Neuron (in vitro differentiated cells): ENCODE measurements at regions not wholly inside any gene's neighbourhood (a gene's known extent, or its start where the extent isn't known, plus 50 kb on each side); places are given as distances from the start of the nearest gene placed in this dataset.
"Not testable (repeated sequence)": the region's sequence is repeated elsewhere in the genome, so short reads cannot be mapped to it uniquely, and the experiment has no call there.

Experiments used
- H2AFZ ChIP-seq: one replicate; pipeline ENCODE4 v1.6.1; 2013; ENCODE audit warnings: low read depth, mild to moderate bottlenecking, inconsistent platforms, low read length, moderate library complexity
- H3K27me3 ChIP-seq: one replicate; pipeline ENCODE4 v1.6.1; 2013; ENCODE audit warnings: low read length; ENCODE audit not compliant: insufficient read depth
- H3K36me3 ChIP-seq: one replicate; pipeline ENCODE4 v1.6.1; 2013; ENCODE audit warnings: low read length; ENCODE audit not compliant: insufficient read depth
- H3K4me1 ChIP-seq: one replicate; pipeline ENCODE4 v1.6.1; 2013; ENCODE audit warnings: low read length; ENCODE audit not compliant: insufficient read depth
- H3K4me3 ChIP-seq: 2 replicates; pipeline ENCODE4 v1.5.1; 2013; ENCODE audit warnings: mild to moderate bottlenecking, low read length, moderate library complexity
- H3K9me3 ChIP-seq: one replicate; pipeline ENCODE4 v1.6.1; 2013; ENCODE audit warnings: low read length

- no peaks in the 10 kb centered on the region for H3K9me3 ChIP-seq
- H3K4me1 ChIP-seq = no peaks in the 10 kb centered on the region
- no peak overlapping the region for H3K4me3 ChIP-seq
- H3K27me3 ChIP-seq = no peaks in the 10 kb centered on the region
- no peak overlapping the region for H2AFZ ChIP-seq
- no peaks in the 10 kb centered on the region for H3K36me3 ChIP-seq
These were observed 1504.9 kb upstream of the C9orf72 start for GRCh38 chr9:29078063-29078666.

GRCh38 chr9:29100762-29101161 lies 1527.5 kb upstream of the C9orf72 start:
- Histone ChIP-seq H3K27me3 (no peaks in the 10 kb centered on the region), H3K4me1 (no peaks in the 10 kb centered on the region), H2AFZ (no peak overlapping the region), H3K9me3 (no peaks in the 10 kb centered on the region), H3K4me3 (no peak overlapping the region), H3K36me3 (no peaks in the 10 kb centered on the region)

GRCh38 chr9:29104166-29104565 lies 1530.9 kb upstream of the C9orf72 start:
- not testable (repeated sequence) for H3K4me1 ChIP-seq, H3K36me3 ChIP-seq, H3K27me3 ChIP-seq, H2AFZ ChIP-seq, H3K9me3 ChIP-seq, H3K4me3 ChIP-seq

- Histone ChIP-seq H3K4me1 (no peaks in the 10 kb centered on the region), H2AFZ (no peak overlapping the region), H3K36me3 (no peaks in the 10 kb centered on the region), H3K9me3 (no peaks in the 10 kb centered on the region), H3K27me3 (no peaks in the 10 kb centered on the region), H3K4me3 (no peak overlapping the region)
These were observed 1545.3 kb upstream of the C9orf72 start for GRCh38 chr9:29118555-29118954.

- Histone ChIP-seq H3K4me3 (no peak overlapping the region), H2AFZ (no peak overlapping the region), H3K9me3 (no peaks in the 10 kb centered on the region), H3K36me3 (no peaks in the 10 kb centered on the region), H3K27me3 (no peaks in the 10 kb centered on the region), H3K4me1 (peaks cover 5% of the 10 kb centered on the region)
These were observed 1553.5 kb upstream of the C9orf72 start for GRCh38 chr9:29126783-29127182.

GRCh38 chr9:29129763-29130162 lies 1556.5 kb upstream of the C9orf72 start:
- Histone ChIP-seq H3K4me1 (peaks cover 12% of the 10 kb centered on the region), H3K4me3 (no peak overlapping the region), H3K27me3 (no peaks in the 10 kb centered on the region), H2AFZ (no peak overlapping the region), H3K9me3 (peaks cover 4% of the 10 kb centered on the region), H3K36me3 (no peaks in the 10 kb centered on the region)

GRCh38 chr9:29144476-29144875 lies 1571.2 kb upstream of the C9orf72 start:
- Histone ChIP-seq H3K36me3 (no peaks in the 10 kb centered on the region), H3K4me3 (no peak overlapping the region), H3K27me3 (no peaks in the 10 kb centered on the region), H2AFZ (no peak overlapping the region), H3K4me1 (no peaks in the 10 kb centered on the region), H3K9me3 (peaks cover 3% of the 10 kb centered on the region)

- Histone ChIP-seq H3K36me3 (no peaks in the 10 kb centered on the region), H3K9me3 (no peaks in the 10 kb centered on the region), H2AFZ (no peak overlapping the region), H3K4me1 (no peaks in the 10 kb centered on the region), H3K4me3 (no peak overlapping the region), H3K27me3 (no peaks in the 10 kb centered on the region)
These were observed 1577.3 kb upstream of the C9orf72 start for GRCh38 chr9:29150606-29151005.

- Histone ChIP-seq H3K4me3 (no peak overlapping the region), H2AFZ (no peak overlapping the region), H3K4me1 (no peaks in the 10 kb centered on the region), H3K27me3 (no peaks in the 10 kb centered on the region), H3K9me3 (no peaks in the 10 kb centered on the region), H3K36me3 (no peaks in the 10 kb centered on the region)
These were observed 1587.6 kb upstream of the C9orf72 start for GRCh38 chr9:29160763-29161353.

- H3K4me3 ChIP-seq = no peak overlapping the region
- no peaks in the 10 kb centered on the region for H3K36me3 ChIP-seq
- no peaks in the 10 kb centered on the region for H3K27me3 ChIP-seq
- no peaks in the 10 kb centered on the region for H3K4me1 ChIP-seq
- H2AFZ ChIP-seq = no peak overlapping the region
- H3K9me3 ChIP-seq = no peaks in the 10 kb centered on the region
These were observed 1600.9 kb upstream of the C9orf72 start for GRCh38 chr9:29174136-29174535.

- Histone ChIP-seq H3K9me3 (no peaks in the 10 kb centered on the region), H3K27me3 (no peaks in the 10 kb centered on the region), H3K4me3 (no peak overlapping the region), H3K36me3 (no peaks in the 10 kb centered on the region), H2AFZ (no peak overlapping the region), H3K4me1 (no peaks in the 10 kb centered on the region)
These were observed 1603.0 kb upstream of the C9orf72 start for GRCh38 chr9:29176231-29176630.

GRCh38 chr9:29176786-29177185 lies 1603.5 kb upstream of the C9orf72 start:
- H3K36me3 ChIP-seq = no peaks in the 10 kb centered on the region
- no peaks in the 10 kb centered on the region for H3K27me3 ChIP-seq

GRCh38 chr9:29183971-29184370 lies 1610.7 kb upstream of the C9orf72 start:
- H3K4me1 ChIP-seq = no peaks in the 10 kb centered on the region
- no peak overlapping the region for H3K4me3 ChIP-seq
- H3K36me3 ChIP-seq = no peaks in the 10 kb centered on the region
- no peaks in the 10 kb centered on the region for H3K27me3 ChIP-seq
- H2AFZ ChIP-seq = no peak overlapping the region
- no peaks in the 10 kb centered on the region for H3K9me3 ChIP-seq

More at GRCh38 chr9:29176786-29177185, 1603.5 kb upstream of the C9orf72 start:
- H3K4me3 ChIP-seq = no peak overlapping the region
- no peaks in the 10 kb centered on the region for H3K9me3 ChIP-seq
- no peaks in the 10 kb centered on the region for H3K4me1 ChIP-seq
- no peak overlapping the region for H2AFZ ChIP-seq

GRCh38 chr9:29188771-29189170 lies 1615.5 kb upstream of the C9orf72 start:
- not testable (repeated sequence) for H3K9me3 ChIP-seq, H2AFZ ChIP-seq, H3K4me1 ChIP-seq, H3K36me3 ChIP-seq, H3K27me3 ChIP-seq, H3K4me3 ChIP-seq
